NCI-H146 treated with DMSO at 0.1 percent for 48 hours (cell line): ENCODE measurements at regions not wholly inside any gene's neighbourhood (a gene's known extent, or its start where the extent isn't known, plus 50 kb on each side); places are given as distances from the start of the nearest gene placed in this dataset.
"Not testable (repeated sequence)": the region's sequence is repeated elsewhere in the genome, so short reads cannot be mapped to it uniquely, and the experiment has no call there.

Experiments used
- DNase-seq: peaks from one replicate; lab custom pipeline; 2025; ENCODE audit not compliant: unreplicated experiment; lab: John Stamatoyannopoulos, UW

DNA sequence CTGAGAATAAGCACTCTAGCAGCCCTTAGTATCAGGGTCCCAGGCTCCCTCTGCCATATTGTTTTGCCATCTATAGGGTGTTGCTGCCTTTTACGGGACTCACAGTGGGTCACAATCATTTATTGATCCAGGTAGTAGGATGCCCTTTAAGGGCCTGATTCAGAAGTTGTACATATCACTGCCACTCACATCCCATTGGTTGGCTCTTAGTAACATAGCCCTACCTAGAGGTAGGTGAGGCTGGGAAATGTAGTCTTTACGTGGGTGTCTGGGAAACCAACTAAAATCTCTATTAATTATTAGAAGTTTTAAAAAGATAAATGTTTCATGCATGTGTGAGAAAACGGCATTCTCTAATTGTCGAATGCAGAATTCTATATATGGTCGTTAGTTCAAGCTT is 78.8 kb upstream of the ATP5PO start:
- no peak for DNase-seq

DNA sequence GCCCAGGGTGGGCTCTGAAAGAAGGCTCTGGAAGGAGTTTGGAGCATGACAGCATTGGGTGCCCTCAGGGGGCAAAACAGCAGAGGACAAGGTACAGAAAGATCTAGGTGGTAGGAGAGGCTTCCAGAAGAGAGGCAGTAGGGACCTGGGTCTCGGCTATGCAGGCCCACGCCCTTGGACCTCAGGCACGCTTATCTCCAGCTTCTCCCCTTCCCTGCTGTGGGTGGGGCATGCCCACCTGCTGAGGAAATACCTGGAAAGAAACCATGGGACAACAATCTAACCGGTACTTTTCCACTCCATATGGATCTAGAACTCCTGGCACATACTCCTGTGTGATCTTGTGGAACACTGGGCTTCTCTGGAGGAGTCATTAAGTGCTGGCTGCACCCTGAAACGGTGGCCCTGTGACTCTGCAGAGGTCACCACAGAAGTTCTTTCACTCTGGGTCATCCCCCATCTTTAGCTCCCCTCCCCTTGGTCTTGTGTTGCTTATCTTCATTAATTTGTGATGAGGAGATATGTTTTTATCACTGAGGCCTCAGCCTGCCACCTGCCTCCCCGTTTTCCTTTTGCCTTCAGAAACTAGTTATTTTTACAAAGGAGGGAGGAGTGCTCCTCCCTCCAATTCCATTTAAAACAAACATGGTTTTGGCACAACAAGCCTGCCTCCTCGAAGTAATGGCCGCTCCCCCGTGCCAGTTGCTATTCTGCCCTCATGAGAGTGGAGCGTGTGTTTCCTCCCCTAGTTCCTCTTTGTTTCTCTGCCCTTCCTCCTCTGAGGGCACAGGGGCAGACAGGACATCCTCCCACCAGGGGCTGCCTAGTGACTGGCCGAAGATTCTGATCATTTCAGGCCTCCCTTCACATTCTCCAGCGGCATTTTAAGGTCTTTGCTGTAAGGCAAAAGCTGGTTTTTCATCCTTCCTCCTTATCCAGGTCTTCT is 78.0 kb upstream of the ATP5PO start:
- no peak for DNase-seq

DNA sequence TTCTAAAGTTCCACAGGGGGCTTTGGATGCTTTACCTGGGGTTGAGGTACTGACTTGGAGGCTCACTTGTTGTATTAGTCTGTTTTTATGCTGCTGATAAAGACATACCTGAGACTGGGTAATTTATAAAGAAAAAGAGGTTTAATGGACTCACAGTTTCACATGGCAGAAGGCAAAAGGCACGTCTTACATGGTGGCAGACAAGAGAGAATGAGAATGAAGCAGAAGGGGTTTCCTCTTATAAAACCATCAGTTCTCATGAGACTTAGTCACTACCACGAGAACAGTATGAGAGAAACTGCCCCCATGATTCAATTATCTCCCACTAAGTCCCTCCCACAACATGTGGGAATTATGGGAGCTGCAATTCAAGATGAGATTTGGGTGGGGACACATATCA is 76.8 kb upstream of the ATP5PO start:
- not testable (repeated sequence) for DNase-seq

DNA sequence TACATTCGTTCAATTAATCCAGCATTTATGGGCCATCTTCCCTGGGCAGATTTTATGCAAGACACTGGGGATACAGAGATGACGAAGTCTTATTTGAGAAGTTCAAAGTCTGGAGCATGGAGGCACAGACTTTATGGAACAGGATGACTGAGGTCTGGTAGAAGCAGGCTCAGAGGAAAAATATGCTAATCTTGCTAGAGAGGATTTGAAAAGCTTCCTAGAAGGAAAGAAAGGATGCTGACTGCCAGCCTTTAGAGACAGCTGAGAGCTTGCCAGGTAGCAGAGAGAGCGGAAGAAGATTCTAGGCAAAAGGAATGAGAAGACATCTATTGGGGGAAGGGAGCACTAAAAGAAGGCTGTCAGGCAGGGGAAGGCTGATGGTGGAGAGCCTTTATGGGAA is 75.5 kb upstream of the ATP5PO start:
- DNase-seq = no peak

DNA sequence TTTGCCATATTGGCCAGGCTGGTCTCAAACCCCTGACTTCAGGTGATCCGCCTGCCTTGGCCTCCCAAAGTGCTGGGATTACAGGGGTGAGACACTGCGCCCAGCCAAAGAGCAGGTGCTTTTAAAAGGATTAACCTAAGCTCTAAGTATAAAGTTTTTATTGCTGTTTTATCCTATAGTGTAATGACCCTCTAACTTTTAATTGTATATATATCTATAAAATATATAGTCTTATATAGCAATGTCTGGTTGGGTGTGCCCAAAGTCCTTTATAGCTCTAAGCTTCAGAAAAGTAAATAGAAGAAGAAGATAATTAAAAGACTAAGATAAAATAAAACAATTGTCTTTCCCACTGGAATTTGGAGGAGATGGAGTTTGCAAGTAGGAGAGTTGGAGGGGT is 73.8 kb upstream of the ATP5PO start:
- no peak for DNase-seq

DNA sequence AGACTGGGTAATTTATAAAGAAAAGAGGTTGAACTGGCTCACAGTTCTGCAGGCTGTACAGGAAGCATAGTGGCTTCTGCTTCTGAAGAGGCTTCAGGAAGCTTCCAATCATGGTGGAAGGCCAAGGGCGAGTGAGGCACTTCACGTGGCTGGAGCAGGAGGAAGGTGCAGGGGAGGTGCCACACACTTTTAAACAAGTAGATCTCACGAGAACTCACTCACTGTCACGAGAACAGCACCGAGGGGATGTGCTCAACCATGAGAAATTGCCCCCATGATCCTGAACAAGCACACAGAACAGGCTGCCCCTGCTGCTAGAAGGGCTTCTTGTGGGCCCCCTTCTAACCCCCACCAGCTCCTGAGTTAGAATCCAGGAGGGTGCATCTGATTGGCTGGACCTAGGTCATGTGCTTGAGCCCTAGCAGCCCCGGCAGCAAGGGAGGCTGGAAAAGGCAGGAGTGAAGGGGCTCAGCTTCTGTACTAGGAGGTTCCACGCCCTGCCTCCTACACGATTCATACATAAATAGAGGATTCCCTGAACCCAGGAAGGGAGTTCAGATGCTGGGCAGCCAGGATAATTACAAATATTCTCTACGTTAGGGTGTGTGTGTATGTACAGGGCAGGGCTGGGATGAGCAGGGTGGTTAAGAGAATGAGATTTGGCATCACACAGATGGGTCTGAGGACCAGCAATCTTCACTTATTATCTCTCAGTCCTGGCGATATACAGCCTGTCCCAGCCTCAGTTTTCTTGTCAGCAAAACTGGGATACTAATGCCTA is 72.8 kb upstream of the ATP5PO start:
- DNase-seq = no peak

DNA sequence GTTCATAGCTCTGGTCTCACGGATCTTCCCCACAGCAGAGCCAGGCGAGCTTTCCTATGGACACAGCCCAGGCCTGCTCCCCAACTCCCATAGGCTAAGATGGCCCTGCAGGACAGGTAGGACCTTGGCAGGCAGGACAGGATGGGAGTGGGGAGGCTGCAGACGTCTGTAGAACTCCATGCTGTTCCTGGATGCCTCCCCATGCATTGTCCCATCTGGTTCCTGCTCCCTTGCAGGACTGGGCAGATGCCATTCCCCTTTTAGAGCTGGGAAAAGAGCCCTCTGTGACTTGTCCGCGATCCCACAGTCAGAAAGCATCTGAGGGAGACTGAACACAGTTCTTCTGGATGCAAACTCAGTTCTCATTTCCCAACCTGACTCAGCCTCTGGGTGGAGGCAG is 71.9 kb upstream of the ATP5PO start:
- no peak for DNase-seq

DNA sequence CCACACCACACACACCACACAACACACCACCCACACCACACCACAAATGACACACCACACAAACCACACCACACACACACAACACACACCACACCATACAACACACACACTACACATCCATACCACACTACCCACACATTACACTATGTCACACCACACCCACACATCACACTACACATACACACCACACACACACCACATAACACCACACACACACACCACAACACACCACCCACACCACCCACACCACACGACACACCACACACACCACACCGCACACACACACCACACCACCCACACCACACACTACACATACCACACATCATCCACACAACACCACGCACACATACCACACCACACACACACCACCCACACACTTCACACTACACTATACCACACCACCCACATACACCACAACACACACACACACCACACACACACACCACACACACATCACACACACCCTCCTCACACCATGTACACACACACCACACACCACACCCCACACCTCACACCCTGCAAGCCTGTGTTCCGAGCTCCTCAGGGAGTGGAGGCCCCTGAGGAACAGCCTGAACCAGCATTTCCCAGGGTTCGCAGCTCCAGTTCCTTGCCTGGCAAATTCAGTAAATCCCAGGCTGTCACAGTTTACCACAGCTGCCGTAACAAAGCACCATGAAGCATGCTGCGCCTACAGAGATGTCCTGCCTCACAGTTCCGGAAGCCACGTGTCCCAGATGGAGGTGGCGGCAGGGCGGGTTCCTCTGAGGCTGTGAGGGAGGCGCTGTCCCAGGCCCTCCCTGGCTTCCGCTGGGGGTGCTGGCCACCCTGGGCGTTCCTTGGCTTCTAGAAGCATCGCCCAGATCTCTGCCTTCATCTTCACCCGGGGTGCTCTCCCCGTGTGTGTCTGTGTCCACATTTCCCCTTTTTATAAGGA is 69.8 kb upstream of the ATP5PO start:
- no peak for DNase-seq

DNA sequence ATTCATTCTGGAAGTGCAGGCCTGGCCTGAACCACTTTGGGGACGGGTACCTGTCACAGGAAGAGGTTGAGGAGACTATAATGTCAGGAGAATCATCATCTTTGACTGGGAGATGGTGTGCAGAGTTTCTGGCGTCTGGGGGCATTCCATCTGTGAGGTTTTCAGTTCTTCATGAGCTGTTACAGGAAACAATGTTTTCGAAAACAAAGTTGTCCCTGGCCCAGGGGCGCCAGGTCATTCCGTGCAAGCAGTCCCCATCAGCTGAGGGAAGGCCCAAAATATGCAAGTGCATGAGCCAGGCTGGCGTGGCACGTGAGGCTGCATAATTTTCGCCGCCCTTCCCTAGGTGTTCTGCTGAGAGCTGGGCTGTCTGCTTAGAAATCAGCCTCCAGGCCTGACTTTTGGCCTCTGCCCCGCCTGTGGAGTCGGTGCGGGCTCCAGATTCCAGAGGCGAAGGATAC is 68.4 kb upstream of the ATP5PO start:
- DNase-seq = no peak

DNA sequence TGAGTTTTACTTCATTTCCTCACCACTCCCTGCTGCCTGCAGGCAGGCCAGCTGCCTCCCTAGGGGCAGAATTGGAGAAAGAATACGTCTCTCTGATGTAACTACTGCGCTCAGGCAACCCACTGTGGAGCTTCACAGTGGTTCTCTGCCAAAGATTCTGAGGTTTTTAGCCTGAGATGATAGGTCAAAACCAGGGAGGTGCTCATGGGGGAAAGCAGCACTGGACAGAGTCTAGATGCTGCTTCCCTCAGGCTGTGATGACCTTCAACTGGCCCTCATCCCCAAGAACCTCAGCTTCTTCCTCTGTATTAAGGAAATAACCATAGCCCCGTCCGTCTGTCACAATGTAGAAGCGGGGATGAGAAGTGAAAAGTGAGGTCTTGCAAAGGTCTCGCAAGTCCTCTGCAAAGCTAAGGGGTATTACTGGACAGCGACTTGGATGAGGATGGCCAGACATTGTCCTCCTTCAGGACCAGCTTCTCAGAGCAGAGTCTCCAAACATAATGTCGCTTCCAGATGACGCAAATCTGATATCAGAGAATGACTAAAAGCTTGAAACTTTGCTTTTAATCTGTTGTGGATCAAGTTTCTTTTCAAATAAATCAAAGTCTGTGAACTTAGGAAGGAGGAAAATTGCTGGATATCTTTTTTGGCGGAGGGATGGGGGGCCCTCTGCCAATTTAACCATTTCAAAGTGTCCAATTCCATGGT is 65.9 kb upstream of the ATP5PO start:
- DNase-seq = no peak

DNA sequence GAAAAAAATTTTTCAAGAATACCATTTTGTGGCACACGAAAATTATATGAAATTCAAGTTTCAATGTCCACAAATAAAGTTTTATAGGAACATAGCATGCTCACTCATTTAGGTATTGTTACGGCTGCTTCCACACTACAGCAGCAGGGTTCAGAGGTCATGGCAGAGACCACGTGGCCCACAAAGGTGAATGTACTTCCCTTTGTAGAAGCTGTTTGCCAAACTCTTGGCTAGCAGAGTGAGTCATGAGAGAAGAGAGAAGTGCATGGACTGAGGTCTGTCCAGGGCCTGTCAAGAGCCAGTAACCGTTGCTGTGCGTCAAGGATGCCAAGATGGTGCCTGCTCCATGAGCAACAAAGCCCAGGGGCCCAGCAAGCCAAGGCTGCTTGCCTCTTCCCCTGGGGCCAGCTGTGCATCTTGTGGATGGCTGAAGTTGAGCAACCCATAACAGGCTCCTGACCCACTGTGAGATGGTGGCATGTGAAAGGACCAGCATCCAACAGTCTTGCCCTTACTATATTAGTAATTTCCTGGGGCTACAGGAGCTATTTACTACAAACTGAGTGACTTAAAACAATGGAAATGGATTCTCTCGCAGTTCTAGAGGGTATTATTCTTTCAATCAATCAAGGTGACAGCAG is 64.8 kb upstream of the ATP5PO start:
- DNase-seq = no peak

DNA sequence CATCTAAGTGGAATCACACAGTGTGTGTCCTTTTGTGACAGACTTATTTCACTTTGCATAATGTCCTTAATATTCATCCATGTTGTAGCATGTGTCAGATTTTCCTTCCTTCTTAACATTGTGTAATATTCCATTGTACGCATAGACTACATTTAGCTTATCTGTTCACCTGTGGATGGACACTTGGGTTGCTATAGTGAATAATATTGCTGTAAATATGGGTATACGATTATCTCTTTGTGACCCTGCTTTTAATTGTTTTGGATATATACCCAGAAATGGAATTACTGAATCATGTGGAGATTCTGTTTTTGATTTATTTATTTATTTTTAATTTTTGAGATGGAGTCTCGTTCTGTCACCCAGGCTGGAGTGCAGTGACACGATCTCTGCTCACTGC is 63.0 kb upstream of the ATP5PO start:
- no peak for DNase-seq

DNA sequence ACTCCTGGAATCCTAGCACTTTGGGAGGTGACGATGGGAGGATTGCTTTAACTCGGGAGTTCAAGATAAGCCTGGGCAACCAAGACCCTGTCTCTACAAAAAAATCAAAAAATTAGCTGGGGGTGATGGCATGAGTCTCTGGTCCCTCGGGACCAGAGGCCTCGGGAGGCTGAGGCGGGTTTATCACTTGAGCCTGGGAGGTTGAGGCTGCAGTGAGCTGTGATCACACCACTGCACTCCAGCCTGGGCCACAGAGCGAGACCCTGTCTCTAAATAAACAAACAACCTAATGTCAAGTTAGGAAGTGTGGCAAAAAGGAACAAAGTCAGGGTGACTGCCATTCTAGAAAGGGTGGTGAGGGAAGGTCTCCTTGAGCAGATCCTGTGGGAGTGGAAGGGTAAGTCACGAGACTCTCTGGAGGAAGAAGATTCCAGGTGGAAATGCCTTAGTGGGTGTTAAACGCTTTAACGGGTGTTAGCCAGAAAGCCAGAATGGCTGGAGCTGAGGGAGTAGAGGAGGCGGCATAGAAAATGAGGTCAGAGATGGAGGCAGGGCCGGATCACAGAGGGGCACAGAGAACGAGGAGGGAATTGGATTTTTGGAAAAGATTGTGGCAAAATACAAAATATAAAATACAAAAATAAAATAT is 62.2 kb upstream of the ATP5PO start:
- no peak for DNase-seq

DNA sequence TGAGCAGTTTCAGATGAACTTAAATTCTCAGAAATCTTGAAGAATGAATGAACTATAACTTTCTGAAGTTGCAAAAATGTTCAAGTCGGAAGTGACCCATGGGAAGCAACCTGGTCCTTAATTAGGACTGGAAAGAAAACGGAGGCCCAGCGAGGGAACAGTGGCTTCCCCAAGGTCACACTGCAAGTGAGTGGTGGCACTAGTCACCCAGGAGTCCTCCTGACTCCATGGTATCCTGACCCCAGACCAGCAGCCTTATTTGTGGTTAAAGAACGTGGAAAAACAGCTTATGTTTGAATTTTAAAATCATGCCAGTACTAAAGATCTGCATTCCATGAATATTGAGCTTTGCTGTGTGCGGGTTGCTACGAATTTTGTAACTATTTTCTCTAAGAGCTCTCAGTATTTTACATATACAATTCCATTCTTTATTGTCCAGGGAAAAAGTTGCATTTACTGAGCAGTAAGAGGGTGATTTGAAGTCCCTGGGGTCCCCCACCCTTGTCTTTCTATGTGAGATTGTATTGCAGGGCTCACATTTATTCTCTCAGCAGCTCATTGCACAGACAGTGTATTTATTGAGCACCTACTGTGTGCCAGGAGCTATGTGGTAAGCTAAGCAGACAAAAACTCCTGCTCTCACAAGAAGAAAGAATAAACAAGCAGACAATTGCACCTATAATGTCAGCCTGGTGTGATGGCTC is 61.6 kb upstream of the ATP5PO start:
- DNase-seq = no peak

DNA sequence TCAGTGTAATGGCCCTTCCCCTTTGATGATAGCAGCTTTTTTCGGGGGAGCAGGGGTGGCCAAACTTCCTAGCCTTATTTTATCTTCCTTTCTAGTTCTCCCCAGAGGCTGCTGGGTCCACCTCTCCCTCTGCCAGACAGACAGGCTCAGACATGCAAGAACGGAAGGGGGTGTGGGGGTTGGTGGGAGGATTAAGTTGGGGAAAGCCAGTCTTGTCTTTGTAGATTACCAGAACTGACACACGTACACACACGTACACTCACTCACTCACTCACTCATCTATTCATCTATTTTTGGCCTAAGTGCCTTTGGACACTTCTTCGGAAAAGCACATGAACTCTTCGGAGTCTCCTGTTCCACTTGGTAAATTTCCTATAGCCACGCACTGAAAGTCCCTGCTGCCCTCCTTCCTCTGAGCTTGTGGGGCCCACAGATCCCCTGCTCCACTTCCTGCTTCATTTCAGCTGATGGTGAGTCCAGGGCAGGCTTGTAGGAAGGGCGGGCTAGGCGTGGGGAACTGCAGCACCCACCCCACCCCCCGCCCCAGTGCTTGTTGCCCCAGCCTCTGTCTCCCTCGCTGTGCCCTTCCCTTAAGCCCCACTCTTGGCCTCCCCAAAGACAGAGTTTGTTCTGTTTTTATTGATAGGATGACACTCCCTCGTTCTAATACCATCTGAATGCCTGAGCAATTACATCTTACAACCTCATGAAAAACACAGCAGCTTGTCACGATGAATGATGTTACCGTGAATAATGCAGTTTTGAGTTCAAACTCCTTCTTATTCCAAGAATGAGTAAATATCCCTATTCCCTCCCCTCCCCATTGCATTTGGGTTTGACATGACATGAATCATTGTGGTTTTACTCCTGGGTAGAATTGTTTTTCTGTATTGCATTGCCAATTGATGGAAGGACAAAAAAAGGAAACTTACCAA is 60.7 kb upstream of the ATP5PO start:
- no peak for DNase-seq

DNA sequence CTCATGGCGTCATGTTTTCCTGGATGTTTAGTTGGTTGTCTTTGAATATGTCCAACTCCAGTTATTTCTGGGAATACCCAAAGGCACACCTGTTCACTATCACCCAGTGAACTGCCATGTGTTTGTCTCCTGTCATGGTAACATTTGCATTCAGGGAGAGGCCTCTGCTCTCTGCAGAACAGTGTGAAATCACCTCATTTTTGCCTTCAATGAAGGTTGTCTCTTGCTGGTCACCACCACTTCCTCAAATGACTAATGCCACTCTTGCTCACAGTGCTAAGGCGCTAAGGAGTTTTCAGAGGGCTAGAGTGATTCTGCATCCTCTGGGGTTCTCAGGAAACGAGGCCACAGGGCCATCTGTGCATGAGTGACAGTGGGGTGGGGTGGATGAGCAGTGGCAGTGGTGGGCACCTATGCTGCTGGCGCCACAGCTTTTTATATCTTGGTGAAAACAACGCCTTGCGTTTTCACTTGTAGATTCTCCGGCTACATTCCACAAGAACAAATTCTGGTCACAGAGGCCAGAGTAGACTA is 60.0 kb upstream of the ATP5PO start:
- no peak for DNase-seq
